ENCODE measurements at regions not wholly inside any gene's neighbourhood (a gene's known extent, or its start where the extent isn't known, plus 50 kb on each side); places are given as distances from the start of the nearest gene placed in this dataset.

DNA sequence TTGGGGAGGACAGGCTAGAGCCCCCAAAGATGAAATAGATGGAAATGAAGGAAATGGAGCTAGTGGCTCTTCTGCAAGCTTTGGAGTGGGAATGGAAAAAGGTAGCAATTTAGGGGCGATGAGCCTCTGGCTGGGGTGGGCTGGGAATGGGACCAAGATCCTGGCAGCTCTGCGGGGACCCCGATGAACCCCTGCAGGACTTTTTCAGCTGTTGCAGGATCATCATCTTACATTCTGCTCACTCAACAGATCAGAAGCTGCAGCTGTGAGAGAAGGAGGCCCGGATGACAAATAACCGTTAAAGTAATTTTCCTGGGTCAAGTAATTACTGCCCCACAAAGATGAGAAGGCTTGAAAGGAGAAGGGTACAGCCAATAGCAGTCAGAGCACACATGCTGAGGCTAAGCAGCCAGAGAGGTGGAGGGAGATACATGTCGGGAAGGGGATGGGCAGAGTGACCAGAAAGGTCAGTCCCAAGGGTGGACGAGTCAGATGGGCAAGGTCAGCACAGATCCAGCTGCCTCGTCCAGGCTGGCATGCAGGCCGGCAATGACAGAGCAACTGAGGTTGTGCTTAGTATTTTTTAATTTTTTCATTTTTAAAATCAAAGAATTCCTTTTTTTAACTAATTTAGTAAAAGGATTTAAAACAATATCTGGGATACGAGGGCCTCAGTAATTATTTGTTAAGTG lies 245.0 kb upstream of the RAB6C start:
- Histone ChIP-seq H3K36me3 (ENCODE audit: control insufficient read depth in 5 of 5, insufficient read depth in 5 of 5, low read length in 5 of 5) (no peaks in the 10 kb centered on the region), H3K4me1 (ENCODE audit: control insufficient read depth in 5 of 5, insufficient read depth in 5 of 5, low read length in 5 of 5) (no peaks in the 10 kb centered on the region), H3K27me3 (ENCODE audit: control insufficient read depth in 5 of 5, insufficient read depth in 4 of 5, low read length in 5 of 5) (peaks cover 0 to 4% (median 0%) of the 10 kb centered on the region in 5 donors), H3K9ac (ENCODE audit: low read length in 5 of 5) (no peak overlapping the region), H3K9me3 (ENCODE audit: control insufficient read depth in 5 of 5, low read length in 5 of 5) (peaks cover 0 to 3% (median 0%) of the 10 kb centered on the region in 5 donors), H3K4me3 (ENCODE audit: low read depth in 1 of 5, low read length in 5 of 5) (no peak overlapping the region), H3K27ac (ENCODE audit: low read depth, low read length) (no peak overlapping the region)

- peaks cover 0 to 7% (median 0%) of the 10 kb centered on the region in 5 donors for H3K27me3 ChIP-seq (ENCODE audit: control insufficient read depth in 5 of 5, insufficient read depth in 4 of 5, low read length in 5 of 5)
- no peaks in the 10 kb centered on the region for H3K36me3 ChIP-seq (ENCODE audit: control insufficient read depth in 5 of 5, insufficient read depth in 5 of 5, low read length in 5 of 5)
- H3K9me3 ChIP-seq (ENCODE audit: control insufficient read depth in 5 of 5, low read length in 5 of 5): peaks cover 0 to 3% (median 0%) of the 10 kb centered on the region in 5 donors
- no peaks in the 10 kb centered on the region for H3K4me1 ChIP-seq (ENCODE audit: control insufficient read depth in 5 of 5, insufficient read depth in 5 of 5, low read length in 5 of 5)
- no peak overlapping the region for H3K4me3 ChIP-seq (ENCODE audit: low read depth in 1 of 5, low read length in 5 of 5)
- no peak overlapping the region for H3K9ac ChIP-seq (ENCODE audit: low read length in 5 of 5)
- no peak overlapping the region for H3K27ac ChIP-seq (ENCODE audit: low read depth, low read length)
Measured at GRCh38 chr2:129735576-129735975, 243.9 kb upstream of the RAB6C start.

- peaks cover 0 to 3% (median 0%) of the 10 kb centered on the region in 5 donors for H3K9me3 ChIP-seq (ENCODE audit: control insufficient read depth in 5 of 5, low read length in 5 of 5)
- H3K27me3 ChIP-seq (ENCODE audit: control insufficient read depth in 5 of 5, insufficient read depth in 4 of 5, low read length in 5 of 5): peaks cover 0 to 8% (median 0%) of the 10 kb centered on the region in 5 donors
- no peak overlapping the region for H3K9ac ChIP-seq (ENCODE audit: low read length in 5 of 5)
- no peak overlapping the region for H3K27ac ChIP-seq (ENCODE audit: low read depth, low read length)
- H3K4me1 ChIP-seq (ENCODE audit: control insufficient read depth in 5 of 5, insufficient read depth in 5 of 5, low read length in 5 of 5): no peaks in the 10 kb centered on the region
- no peak overlapping the region for H3K4me3 ChIP-seq (ENCODE audit: low read depth in 1 of 5, low read length in 5 of 5)
- H3K36me3 ChIP-seq (ENCODE audit: control insufficient read depth in 5 of 5, insufficient read depth in 5 of 5, low read length in 5 of 5): no peaks in the 10 kb centered on the region
Measured at GRCh38 chr2:129737660-129738527, 241.6 kb upstream of the RAB6C start.

GRCh38 chr2:129738799-129739198 lies 240.7 kb upstream of the RAB6C start:
- Histone ChIP-seq H3K9me3 (ENCODE audit: control insufficient read depth in 5 of 5, low read length in 5 of 5) (peaks cover 0 to 3% (median 0%) of the 10 kb centered on the region in 5 donors), H3K27ac (ENCODE audit: low read depth, low read length) (no peak overlapping the region), H3K4me3 (ENCODE audit: low read depth in 1 of 5, low read length in 5 of 5) (no peak overlapping the region), H3K9ac (ENCODE audit: low read length in 5 of 5) (no peak overlapping the region), H3K36me3 (ENCODE audit: control insufficient read depth in 5 of 5, insufficient read depth in 5 of 5, low read length in 5 of 5) (no peaks in the 10 kb centered on the region), H3K27me3 (ENCODE audit: control insufficient read depth in 5 of 5, insufficient read depth in 4 of 5, low read length in 5 of 5) (peaks cover 0 to 8% (median 0%) of the 10 kb centered on the region in 5 donors), H3K4me1 (ENCODE audit: control insufficient read depth in 5 of 5, insufficient read depth in 5 of 5, low read length in 5 of 5) (no peaks in the 10 kb centered on the region)

GRCh38 chr2:129740504-129740903 lies 239.0 kb upstream of the RAB6C start:
- Histone ChIP-seq H3K4me3 (ENCODE audit: low read depth in 1 of 5, low read length in 5 of 5) (no peak overlapping the region), H3K36me3 (ENCODE audit: control insufficient read depth in 5 of 5, insufficient read depth in 5 of 5, low read length in 5 of 5) (no peaks in the 10 kb centered on the region), H3K27ac (ENCODE audit: low read depth, low read length) (no peak overlapping the region), H3K9me3 (ENCODE audit: control insufficient read depth in 5 of 5, low read length in 5 of 5) (peaks cover 0 to 3% (median 0%) of the 10 kb centered on the region in 5 donors), H3K27me3 (ENCODE audit: control insufficient read depth in 5 of 5, insufficient read depth in 4 of 5, low read length in 5 of 5) (peaks cover 0 to 8% (median 2%) of the 10 kb centered on the region in 5 donors), H3K4me1 (ENCODE audit: control insufficient read depth in 5 of 5, insufficient read depth in 5 of 5, low read length in 5 of 5) (no peaks in the 10 kb centered on the region), H3K9ac (ENCODE audit: low read length in 5 of 5) (no peak overlapping the region)

DNA sequence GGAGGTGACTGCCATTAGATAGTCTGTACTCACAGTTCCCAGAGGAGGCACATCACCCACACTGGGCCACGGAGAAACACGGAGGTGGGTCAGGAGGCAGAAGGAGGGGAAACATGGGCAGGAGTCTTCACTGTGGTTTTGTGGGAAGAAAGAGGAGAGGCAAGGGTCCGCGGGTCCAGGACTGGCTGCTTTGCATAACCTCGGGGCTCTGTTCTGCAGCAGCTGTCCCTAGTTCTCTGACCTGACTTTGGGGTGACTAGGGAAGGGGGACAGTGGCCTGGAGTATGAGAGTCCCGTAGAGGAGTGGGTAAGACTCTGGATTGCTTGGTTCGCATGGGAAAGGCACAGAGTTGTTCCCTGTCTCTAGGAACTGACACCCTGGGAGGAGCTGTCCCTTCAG lies 238.3 kb upstream of the RAB6C start:
- no peaks in the 10 kb centered on the region for H3K4me1 ChIP-seq (ENCODE audit: control insufficient read depth in 5 of 5, insufficient read depth in 5 of 5, low read length in 5 of 5)
- no peaks in the 10 kb centered on the region for H3K9me3 ChIP-seq (ENCODE audit: control insufficient read depth in 5 of 5, low read length in 5 of 5)
- no peak overlapping the region for H3K4me3 ChIP-seq (ENCODE audit: low read depth in 1 of 5, low read length in 5 of 5)
- peaks cover 0 to 8% (median 2%) of the 10 kb centered on the region in 5 donors for H3K27me3 ChIP-seq (ENCODE audit: control insufficient read depth in 5 of 5, insufficient read depth in 4 of 5, low read length in 5 of 5)
- H3K36me3 ChIP-seq (ENCODE audit: control insufficient read depth in 5 of 5, insufficient read depth in 5 of 5, low read length in 5 of 5): no peaks in the 10 kb centered on the region
- H3K27ac ChIP-seq (ENCODE audit: low read depth, low read length): no peak overlapping the region
- no peak overlapping the region for H3K9ac ChIP-seq (ENCODE audit: low read length in 5 of 5)

GRCh38 chr2:129741623-129742022 lies 237.8 kb upstream of the RAB6C start:
- Histone ChIP-seq H3K36me3 (ENCODE audit: control insufficient read depth in 5 of 5, insufficient read depth in 5 of 5, low read length in 5 of 5) (no peaks in the 10 kb centered on the region), H3K4me3 (ENCODE audit: low read depth in 1 of 5, low read length in 5 of 5) (no peak overlapping the region), H3K27me3 (ENCODE audit: control insufficient read depth in 5 of 5, insufficient read depth in 4 of 5, low read length in 5 of 5) (peaks cover 0 to 8% (median 2%) of the 10 kb centered on the region in 5 donors), H3K9ac (ENCODE audit: low read length in 5 of 5) (no peak overlapping the region), H3K4me1 (ENCODE audit: control insufficient read depth in 5 of 5, insufficient read depth in 5 of 5, low read length in 5 of 5) (no peaks in the 10 kb centered on the region), H3K9me3 (ENCODE audit: control insufficient read depth in 5 of 5, low read length in 5 of 5) (no peaks in the 10 kb centered on the region), H3K27ac (ENCODE audit: low read depth, low read length) (no peak overlapping the region)

GRCh38 chr2:129742415-129743180 lies 236.9 kb upstream of the RAB6C start:
- no peak overlapping the region for H3K27ac ChIP-seq (ENCODE audit: low read depth, low read length)
- peaks cover 0 to 8% (median 2%) of the 10 kb centered on the region in 5 donors for H3K27me3 ChIP-seq (ENCODE audit: control insufficient read depth in 5 of 5, insufficient read depth in 4 of 5, low read length in 5 of 5)
- no peaks in the 10 kb centered on the region for H3K4me1 ChIP-seq (ENCODE audit: control insufficient read depth in 5 of 5, insufficient read depth in 5 of 5, low read length in 5 of 5)
- no peaks in the 10 kb centered on the region for H3K36me3 ChIP-seq (ENCODE audit: control insufficient read depth in 5 of 5, insufficient read depth in 5 of 5, low read length in 5 of 5)
- no peaks in the 10 kb centered on the region for H3K9me3 ChIP-seq (ENCODE audit: control insufficient read depth in 5 of 5, low read length in 5 of 5)
- no peak overlapping the region for H3K4me3 ChIP-seq (ENCODE audit: low read depth in 1 of 5, low read length in 5 of 5)
- no peak overlapping the region for H3K9ac ChIP-seq (ENCODE audit: low read length in 5 of 5)

- no peak overlapping the region for H3K9ac ChIP-seq (ENCODE audit: low read length in 5 of 5)
- H3K9me3 ChIP-seq (ENCODE audit: control insufficient read depth in 5 of 5, low read length in 5 of 5): no peaks in the 10 kb centered on the region
- no peaks in the 10 kb centered on the region for H3K4me1 ChIP-seq (ENCODE audit: control insufficient read depth in 5 of 5, insufficient read depth in 5 of 5, low read length in 5 of 5)
- H3K27ac ChIP-seq (ENCODE audit: low read depth, low read length): no peak overlapping the region
- no peaks in the 10 kb centered on the region for H3K36me3 ChIP-seq (ENCODE audit: control insufficient read depth in 5 of 5, insufficient read depth in 5 of 5, low read length in 5 of 5)
- no peak overlapping the region for H3K4me3 ChIP-seq (ENCODE audit: low read depth in 1 of 5, low read length in 5 of 5)
- H3K27me3 ChIP-seq (ENCODE audit: control insufficient read depth in 5 of 5, insufficient read depth in 4 of 5, low read length in 5 of 5): peaks cover 0 to 7% (median 2%) of the 10 kb centered on the region in 5 donors
Measured at GRCh38 chr2:129744141-129744540, 235.3 kb upstream of the RAB6C start.
